ENCODE measurements at regions not wholly inside any gene's neighbourhood (a gene's known extent, or its start where the extent isn't known, plus 50 kb on each side); places are given as distances from the start of the nearest gene placed in this dataset.

DNA sequence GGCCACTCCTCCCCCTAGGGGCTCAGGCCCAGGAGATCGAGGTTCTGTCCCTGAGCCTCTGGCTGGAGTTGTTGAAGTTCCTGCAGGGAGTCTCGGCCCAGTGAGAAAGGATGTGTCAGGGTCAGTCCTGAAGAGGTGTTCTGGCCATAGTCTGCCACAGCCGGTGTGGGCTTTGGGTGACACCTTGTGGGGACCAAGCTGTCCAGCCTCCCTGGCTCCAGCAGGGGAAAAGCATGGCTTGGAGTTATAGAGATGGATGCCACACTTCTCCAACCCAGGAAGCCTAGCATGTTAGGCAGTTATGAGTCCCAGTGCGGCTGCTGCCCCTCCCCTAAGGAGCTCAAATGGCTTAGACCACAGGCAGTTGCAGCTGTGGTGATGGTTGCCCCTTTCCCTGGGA lies 945.6 kb upstream of the GBE1 start:
- Histone ChIP-seq H3K79me2 (ENCODE audit: insufficient read depth) (no peaks in the 10 kb centered on the region), H2AFZ (no peak overlapping the region), H3K4me3 (no peak overlapping the region), H3K27me3 (replicated peaks; ENCODE audit: insufficient read depth) (no peaks in the 10 kb centered on the region), H3K4me2 (ENCODE audit: unreplicated experiment) (no peak overlapping the region), H3K9me2 (ENCODE audit: insufficient read depth) (no peaks in the 10 kb centered on the region), H3F3A (ENCODE audit: insufficient read depth) (no peaks in the 10 kb centered on the region), H3K36me3 (ENCODE audit: low read depth) (no peaks in the 10 kb centered on the region), H3K27ac (no peak overlapping the region), H3K4me1 (ENCODE audit: insufficient read depth) (no peaks in the 10 kb centered on the region), H3K9me3 (ENCODE audit: low read depth) (no peaks in the 10 kb centered on the region), H3K9ac (no peak overlapping the region), H4K20me1 (ENCODE audit: insufficient read depth) (no peaks in the 10 kb centered on the region)
- no peak for DNase-seq
- 23 to 42% methylated on average over 4 of the region's 4 CpGs for WGBS, 2 experiments (ENCODE audit: low coverage in 1 of 2, low lambda C conversion rate in 2 of 2, missing lambda C conversion rate in 2 of 2)
- in situ Hi-C loops (cut with MboI): no loop called here
- TF ChIP-seq EZH2phosphoT487 (IDR thresholded peaks at IDR 0.05; ENCODE audit: insufficient read depth, low read depth): no peak
- no peak for TF ChIP-seq EZH2 (IDR thresholded peaks at IDR 0.05; ENCODE audit: insufficient read depth, poor library complexity, severe bottlenecking)

GRCh38 chr3:82685761-82686160 lies 924.3 kb upstream of the GBE1 start:
- no peak overlapping the region for H3K9ac ChIP-seq
- WGBS, 2 experiments (ENCODE audit: low coverage in 1 of 2, low lambda C conversion rate in 2 of 2, missing lambda C conversion rate in 2 of 2): 10 to 12% methylated on average over 3 of the region's 3 CpGs
- no peak overlapping the region for H3K4me3 ChIP-seq
- no peaks in the 10 kb centered on the region for H3K9me2 ChIP-seq (ENCODE audit: insufficient read depth)
- H3K9me3 ChIP-seq (ENCODE audit: low read depth): no peaks in the 10 kb centered on the region
- DNase-seq: no peak
- no peak overlapping the region for H3K27ac ChIP-seq
- H2AFZ ChIP-seq: no peak overlapping the region
- no peak for TF ChIP-seq EZH2 (IDR thresholded peaks at IDR 0.05; ENCODE audit: insufficient read depth, poor library complexity, severe bottlenecking)
- no peak for TF ChIP-seq EZH2phosphoT487 (IDR thresholded peaks at IDR 0.05; ENCODE audit: insufficient read depth, low read depth)
- in situ Hi-C loops (cut with MboI): no loop called here
- H3K4me1 ChIP-seq (ENCODE audit: insufficient read depth): no peaks in the 10 kb centered on the region
- no peaks in the 10 kb centered on the region for H3K36me3 ChIP-seq (ENCODE audit: low read depth)
- H3K79me2 ChIP-seq (ENCODE audit: insufficient read depth): no peaks in the 10 kb centered on the region
- H3K4me2 ChIP-seq (ENCODE audit: unreplicated experiment): no peak overlapping the region
- H3F3A ChIP-seq (ENCODE audit: insufficient read depth): no peaks in the 10 kb centered on the region
- no peaks in the 10 kb centered on the region for H4K20me1 ChIP-seq (ENCODE audit: insufficient read depth)
- H3K27me3 ChIP-seq (replicated peaks; ENCODE audit: insufficient read depth): no peaks in the 10 kb centered on the region

DNA sequence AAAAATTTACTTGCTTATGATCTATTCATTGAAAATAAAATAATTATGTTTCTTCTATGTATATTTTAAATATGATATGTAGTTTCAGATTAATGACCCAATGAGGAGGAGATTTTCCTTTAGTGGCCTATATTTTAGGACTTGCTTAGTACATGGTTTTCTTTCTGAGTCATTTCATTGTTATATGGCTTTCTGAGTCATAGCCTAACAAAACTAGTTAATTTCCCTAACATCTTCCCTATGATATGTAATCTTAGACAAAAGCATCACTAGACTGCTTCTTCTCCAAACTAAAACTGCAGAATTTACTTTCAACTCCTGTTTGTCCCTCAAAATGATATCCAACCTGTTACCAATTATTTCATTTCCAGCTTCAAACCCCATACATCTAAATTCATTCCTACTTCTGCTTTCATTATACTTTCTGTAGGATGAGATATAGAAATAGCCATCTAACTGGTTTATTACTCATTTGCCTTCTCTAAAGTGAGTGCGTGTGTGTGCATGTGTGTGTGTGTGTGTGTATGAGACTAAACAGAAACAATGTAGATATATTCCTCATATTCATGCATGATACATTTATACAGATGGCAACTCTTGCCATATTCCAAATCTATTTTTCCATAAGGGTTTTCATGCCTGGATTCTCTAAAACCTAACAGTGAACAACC lies 915.0 kb upstream of the GBE1 start:
- Histone ChIP-seq H3K4me3 (no peak overlapping the region), H4K20me1 (ENCODE audit: insufficient read depth) (no peaks in the 10 kb centered on the region), H3F3A (ENCODE audit: insufficient read depth) (no peaks in the 10 kb centered on the region), H3K36me3 (ENCODE audit: low read depth) (no peaks in the 10 kb centered on the region), H2AFZ (no peak overlapping the region), H3K79me2 (ENCODE audit: insufficient read depth) (no peaks in the 10 kb centered on the region), H3K27me3 (replicated peaks; ENCODE audit: insufficient read depth) (no peaks in the 10 kb centered on the region), H3K27ac (no peak overlapping the region), H3K4me2 (ENCODE audit: unreplicated experiment) (no peak overlapping the region), H3K9me2 (ENCODE audit: insufficient read depth) (no peaks in the 10 kb centered on the region), H3K9me3 (ENCODE audit: low read depth) (no peaks in the 10 kb centered on the region), H3K9ac (no peak overlapping the region), H3K4me1 (ENCODE audit: insufficient read depth) (no peaks in the 10 kb centered on the region)
- TF ChIP-seq EZH2phosphoT487 (IDR thresholded peaks at IDR 0.05; ENCODE audit: insufficient read depth, low read depth) (no peak), EZH2 (IDR thresholded peaks at IDR 0.05; ENCODE audit: insufficient read depth, poor library complexity, severe bottlenecking) (no peak)
- WGBS, 2 experiments (ENCODE audit: low coverage in 1 of 2, low lambda C conversion rate in 2 of 2, missing lambda C conversion rate in 2 of 2): 48 to 59% methylated on average over 1 of the region's 1 CpG
- no peak for DNase-seq
- in situ Hi-C loops (cut with MboI): no loop called here

- Histone ChIP-seq H3K79me2 (ENCODE audit: insufficient read depth) (no peaks in the 10 kb centered on the region), H3F3A (ENCODE audit: insufficient read depth) (no peaks in the 10 kb centered on the region), H3K4me1 (ENCODE audit: insufficient read depth) (no peaks in the 10 kb centered on the region), H4K20me1 (ENCODE audit: insufficient read depth) (no peaks in the 10 kb centered on the region), H2AFZ (no peak overlapping the region), H3K4me2 (ENCODE audit: unreplicated experiment) (no peak overlapping the region), H3K4me3 (no peak overlapping the region), H3K27ac (no peak overlapping the region), H3K27me3 (replicated peaks; ENCODE audit: insufficient read depth) (no peaks in the 10 kb centered on the region), H3K9me3 (ENCODE audit: low read depth) (no peaks in the 10 kb centered on the region), H3K9ac (no peak overlapping the region), H3K9me2 (ENCODE audit: insufficient read depth) (no peaks in the 10 kb centered on the region), H3K36me3 (ENCODE audit: low read depth) (no peaks in the 10 kb centered on the region)
- in situ Hi-C loops (cut with MboI): no loop called here
- TF ChIP-seq EZH2 (IDR thresholded peaks at IDR 0.05; ENCODE audit: insufficient read depth, poor library complexity, severe bottlenecking) (no peak), EZH2phosphoT487 (IDR thresholded peaks at IDR 0.05; ENCODE audit: insufficient read depth, low read depth) (no peak)
- whole genome bisulfite sequencing, 2 experiments (ENCODE audit: low coverage in 1 of 2, low lambda C conversion rate in 2 of 2, missing lambda C conversion rate in 2 of 2): 19 to 23% methylated on average over 2 of the region's 2 CpGs
- DNase-seq: no peak
These were observed 911.5 kb upstream of the GBE1 start for GRCh38 chr3:82672966-82673365.

GRCh38 chr3:82671466-82671865 lies 910.0 kb upstream of the GBE1 start:
- WGBS, 2 experiments (ENCODE audit: low coverage in 1 of 2, low lambda C conversion rate in 2 of 2, missing lambda C conversion rate in 2 of 2): 6 to 15% methylated on average over 1 of the region's 1 CpG
- H3K79me2 ChIP-seq (ENCODE audit: insufficient read depth): no peaks in the 10 kb centered on the region
- no peak overlapping the region for H3K4me2 ChIP-seq (ENCODE audit: unreplicated experiment)
- TF ChIP-seq EZH2 (IDR thresholded peaks at IDR 0.05; ENCODE audit: insufficient read depth, poor library complexity, severe bottlenecking): no peak
- no peaks in the 10 kb centered on the region for H4K20me1 ChIP-seq (ENCODE audit: insufficient read depth)
- H3K27ac ChIP-seq: no peak overlapping the region
- no peaks in the 10 kb centered on the region for H3K27me3 ChIP-seq (replicated peaks; ENCODE audit: insufficient read depth)
- DNase-seq: no peak
- H3K4me3 ChIP-seq: no peak overlapping the region
- H3K36me3 ChIP-seq (ENCODE audit: low read depth): no peaks in the 10 kb centered on the region
- no peak overlapping the region for H2AFZ ChIP-seq
- H3F3A ChIP-seq (ENCODE audit: insufficient read depth): no peaks in the 10 kb centered on the region
- no peaks in the 10 kb centered on the region for H3K9me3 ChIP-seq (ENCODE audit: low read depth)
- no peak overlapping the region for H3K9ac ChIP-seq
- in situ Hi-C loops (cut with MboI): no loop called here
- no peaks in the 10 kb centered on the region for H3K9me2 ChIP-seq (ENCODE audit: insufficient read depth)
- no peaks in the 10 kb centered on the region for H3K4me1 ChIP-seq (ENCODE audit: insufficient read depth)
